ENCODE measurements at regions not wholly inside any gene's neighbourhood (a gene's known extent, or its start where the extent isn't known, plus 50 kb on each side); places are given as distances from the start of the nearest gene placed in this dataset.

DNA sequence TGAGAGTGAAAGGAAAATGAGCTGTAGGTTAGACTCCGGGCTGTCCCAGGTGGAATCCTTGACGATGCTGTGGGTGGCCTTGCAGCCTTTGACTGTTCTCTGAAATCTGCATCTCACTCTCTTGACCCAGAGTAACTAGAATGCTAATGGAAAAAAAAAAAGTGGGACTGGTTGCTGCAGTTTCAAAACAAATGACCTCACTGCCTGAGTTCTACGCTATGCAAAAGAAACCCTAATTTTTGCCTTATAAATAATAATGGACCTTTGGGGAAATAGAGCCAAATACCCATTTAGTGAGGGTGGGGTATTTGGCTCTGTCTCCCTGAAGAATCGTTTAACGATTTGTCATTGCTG, 309.7 kb upstream of the C2CD4B start:
- TF ChIP-seq EGR1 (IDR thresholded peaks at IDR 0.05) (no peak), TAF1 (IDR thresholded peaks at IDR 0.05; ENCODE audit: low read depth) (no peak), EP300 (IDR thresholded peaks at IDR 0.05; ENCODE audit: borderline replicate concordance) (no peak)
- TF ChIP-seq, protein P1, sequence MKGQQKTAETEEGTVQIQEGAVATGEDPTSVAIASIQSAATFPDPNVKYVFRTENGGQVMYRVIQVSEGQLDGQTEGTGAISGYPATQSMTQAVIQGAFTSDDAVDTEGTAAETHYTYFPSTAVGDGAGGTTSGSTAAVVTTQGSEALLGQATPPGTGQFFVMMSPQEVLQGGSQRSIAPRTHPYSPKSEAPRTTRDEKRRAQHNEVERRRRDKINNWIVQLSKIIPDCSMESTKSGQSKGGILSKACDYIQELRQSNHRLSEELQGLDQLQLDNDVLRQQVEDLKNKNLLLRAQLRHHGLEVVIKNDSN (IDR thresholded peaks at IDR 0.05) = no peak

DNA sequence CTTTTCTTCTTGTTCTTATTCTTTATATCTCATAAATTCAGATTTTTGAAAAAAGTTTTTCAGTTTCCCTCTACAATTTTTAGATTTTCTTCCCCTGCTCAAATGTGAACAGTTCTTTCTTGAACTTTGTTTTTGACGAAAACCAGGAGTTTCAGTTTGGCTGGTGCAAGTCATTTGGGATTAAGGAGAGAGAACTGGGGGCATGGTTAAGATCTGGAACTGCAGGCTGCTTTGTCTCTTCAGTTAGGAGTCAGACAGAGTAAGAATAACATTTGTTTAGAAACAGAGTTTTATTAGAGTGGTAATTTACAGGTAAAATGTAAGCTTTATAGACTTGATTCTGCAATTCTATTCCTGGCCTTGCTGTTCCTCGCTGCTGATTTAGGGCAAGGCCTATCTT, 310.5 kb upstream of the C2CD4B start:
- TF ChIP-seq, protein P2, sequence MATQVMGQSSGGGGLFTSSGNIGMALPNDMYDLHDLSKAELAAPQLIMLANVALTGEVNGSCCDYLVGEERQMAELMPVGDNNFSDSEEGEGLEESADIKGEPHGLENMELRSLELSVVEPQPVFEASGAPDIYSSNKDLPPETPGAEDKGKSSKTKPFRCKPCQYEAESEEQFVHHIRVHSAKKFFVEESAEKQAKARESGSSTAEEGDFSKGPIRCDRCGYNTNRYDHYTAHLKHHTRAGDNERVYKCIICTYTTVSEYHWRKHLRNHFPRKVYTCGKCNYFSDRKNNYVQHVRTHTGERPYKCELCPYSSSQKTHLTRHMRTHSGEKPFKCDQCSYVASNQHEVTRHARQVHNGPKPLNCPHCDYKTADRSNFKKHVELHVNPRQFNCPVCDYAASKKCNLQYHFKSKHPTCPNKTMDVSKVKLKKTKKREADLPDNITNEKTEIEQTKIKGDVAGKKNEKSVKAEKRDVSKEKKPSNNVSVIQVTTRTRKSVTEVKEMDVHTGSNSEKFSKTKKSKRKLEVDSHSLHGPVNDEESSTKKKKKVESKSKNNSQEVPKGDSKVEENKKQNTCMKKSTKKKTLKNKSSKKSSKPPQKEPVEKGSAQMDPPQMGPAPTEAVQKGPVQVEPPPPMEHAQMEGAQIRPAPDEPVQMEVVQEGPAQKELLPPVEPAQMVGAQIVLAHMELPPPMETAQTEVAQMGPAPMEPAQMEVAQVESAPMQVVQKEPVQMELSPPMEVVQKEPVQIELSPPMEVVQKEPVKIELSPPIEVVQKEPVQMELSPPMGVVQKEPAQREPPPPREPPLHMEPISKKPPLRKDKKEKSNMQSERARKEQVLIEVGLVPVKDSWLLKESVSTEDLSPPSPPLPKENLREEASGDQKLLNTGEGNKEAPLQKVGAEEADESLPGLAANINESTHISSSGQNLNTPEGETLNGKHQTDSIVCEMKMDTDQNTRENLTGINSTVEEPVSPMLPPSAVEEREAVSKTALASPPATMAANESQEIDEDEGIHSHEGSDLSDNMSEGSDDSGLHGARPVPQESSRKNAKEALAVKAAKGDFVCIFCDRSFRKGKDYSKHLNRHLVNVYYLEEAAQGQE (IDR thresholded peaks at IDR 0.05; ENCODE audit: low read depth) = no peak
- TF ChIP-seq EP300 (IDR thresholded peaks at IDR 0.05; ENCODE audit: borderline replicate concordance) (no peak), NFIC (IDR thresholded peaks at IDR 0.05) (no peak), RAD21 (IDR thresholded peaks at IDR 0.05; ENCODE audit: low read depth) (no peak), TEAD4 (IDR thresholded peaks at IDR 0.05) (no peak), CREB1 (IDR thresholded peaks at IDR 0.05; ENCODE audit: low read depth) (no peak), FOXM1 (IDR thresholded peaks at IDR 0.05; ENCODE audit: borderline replicate concordance, low read depth) (no peak), YY1 (IDR thresholded peaks at IDR 0.05; ENCODE audit: low read depth) (no peak)
- TF ChIP-seq, protein P1 (IDR thresholded peaks at IDR 0.05) = no peak

DNA sequence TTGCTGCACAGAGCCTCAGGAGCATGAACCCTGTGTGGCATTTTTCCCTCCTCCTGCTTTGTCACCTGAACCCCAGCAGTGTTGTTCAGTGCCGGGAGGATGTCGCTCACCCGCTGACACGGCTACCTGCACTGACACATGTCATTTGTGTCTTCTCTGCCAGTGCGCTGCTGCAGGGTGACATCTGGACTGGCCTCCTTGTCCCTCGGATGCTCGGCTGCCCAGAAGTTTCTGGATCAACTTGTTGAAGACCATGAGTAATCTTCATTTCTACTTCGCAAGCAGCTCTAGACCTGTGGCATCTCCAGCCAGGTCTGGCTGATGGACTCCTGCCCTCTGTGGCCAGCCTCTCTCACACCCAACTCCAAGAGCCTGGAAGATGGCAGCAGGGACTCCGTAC, 311.1 kb upstream of the C2CD4B start:
- TF ChIP-seq EGR1 (IDR thresholded peaks at IDR 0.05) (no peak), ZBTB7A (IDR thresholded peaks at IDR 0.05; ENCODE audit: low read depth) (no peak)

DNA sequence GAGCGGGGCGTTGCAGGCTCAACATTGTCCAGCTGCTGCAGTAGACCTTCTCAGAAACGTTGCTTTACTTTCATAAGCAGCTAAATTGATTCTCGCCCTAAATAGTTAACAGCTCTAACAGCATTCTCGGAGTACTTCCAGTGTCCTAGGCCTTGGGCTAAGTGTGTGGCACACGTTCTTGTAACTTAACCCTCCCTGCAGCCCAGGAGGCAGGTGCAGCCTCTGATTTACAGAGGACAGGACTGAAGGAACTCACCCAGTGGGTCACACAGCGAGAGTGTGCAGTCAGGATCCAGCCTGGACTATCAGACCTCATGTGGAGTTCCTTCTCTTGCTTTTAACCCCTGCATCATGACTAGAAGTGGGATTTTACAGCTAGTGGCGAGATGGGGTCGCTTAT, 312.8 kb upstream of the C2CD4B start:
- TF ChIP-seq FOXM1 (IDR thresholded peaks at IDR 0.05; ENCODE audit: borderline replicate concordance, low read depth) (no peak), TCF12 (IDR thresholded peaks at IDR 0.05; ENCODE audit: low read depth) (no peak), ZBTB7A (IDR thresholded peaks at IDR 0.05; ENCODE audit: low read depth) (no peak), EGR1 (IDR thresholded peaks at IDR 0.05) (no peak), RAD21 (IDR thresholded peaks at IDR 0.05; ENCODE audit: low read depth) (no peak), CREB1 (IDR thresholded peaks at IDR 0.05; ENCODE audit: low read depth) (no peak), TEAD4 (IDR thresholded peaks at IDR 0.05) (no peak), YY1 (IDR thresholded peaks at IDR 0.05; ENCODE audit: low read depth) (no peak), EP300 (IDR thresholded peaks at IDR 0.05; ENCODE audit: borderline replicate concordance) (no peak), NFIC (IDR thresholded peaks at IDR 0.05) (no peak)
- TF ChIP-seq, protein P2 (IDR thresholded peaks at IDR 0.05; ENCODE audit: low read depth) = no peak
- TF ChIP-seq, protein P1 (IDR thresholded peaks at IDR 0.05) = no peak
- TF ChIP-seq, protein P3, sequence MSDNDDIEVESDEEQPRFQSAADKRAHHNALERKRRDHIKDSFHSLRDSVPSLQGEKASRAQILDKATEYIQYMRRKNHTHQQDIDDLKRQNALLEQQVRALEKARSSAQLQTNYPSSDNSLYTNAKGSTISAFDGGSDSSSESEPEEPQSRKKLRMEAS (IDR thresholded peaks at IDR 0.05) = no peak

DNA sequence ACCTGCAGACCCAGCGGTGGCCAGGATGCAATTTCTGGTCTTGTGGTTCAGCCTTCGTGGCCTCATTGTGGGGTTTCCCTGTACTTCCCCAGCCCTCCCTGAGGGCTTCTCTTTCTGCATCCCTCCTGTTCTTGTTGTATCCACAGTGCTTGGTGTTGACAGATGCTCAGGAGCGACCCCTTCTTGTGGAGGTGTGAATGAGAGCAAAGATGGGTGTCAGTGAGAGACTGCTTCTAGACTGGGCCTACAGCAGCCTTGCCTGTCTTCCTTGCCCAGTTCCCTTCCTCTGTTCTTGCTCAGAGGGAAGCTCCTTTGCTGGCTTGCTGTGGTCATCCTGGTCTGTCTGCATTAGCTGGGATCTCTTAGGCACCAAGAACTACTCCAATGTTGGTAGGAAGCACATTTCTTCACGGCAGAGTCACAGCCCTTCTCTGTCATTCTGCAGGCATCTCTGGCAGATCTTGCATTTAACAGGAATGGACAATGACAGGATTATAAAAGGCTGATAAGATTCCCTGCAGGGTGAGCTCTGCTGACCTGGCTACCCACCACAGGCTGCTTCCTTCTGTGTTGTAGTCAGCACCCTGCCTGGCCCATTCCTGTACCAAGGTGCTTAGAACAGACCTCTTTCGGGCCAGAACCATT, 317.8 kb upstream of the C2CD4B start:
- TF ChIP-seq TCF12 (IDR thresholded peaks at IDR 0.05; ENCODE audit: low read depth) (no peak), CEBPB (IDR thresholded peaks at IDR 0.05) (no peak), YY1 (IDR thresholded peaks at IDR 0.05; ENCODE audit: low read depth) (no peak), EP300 (IDR thresholded peaks at IDR 0.05; ENCODE audit: borderline replicate concordance) (no peak), EGR1 (IDR thresholded peaks at IDR 0.05) (no peak)
- TF ChIP-seq, protein P3 (IDR thresholded peaks at IDR 0.05) = no peak
- TF ChIP-seq, protein P1 (IDR thresholded peaks at IDR 0.05) = no peak
- TF ChIP-seq, protein P2 (IDR thresholded peaks at IDR 0.05; ENCODE audit: low read depth) = no peak
